Cardiac muscle cell (in vitro differentiated cells and primary cell): ENCODE measurements at regions not wholly inside any gene's neighbourhood (a gene's known extent, or its start where the extent isn't known, plus 50 kb on each side); places are given as distances from the start of the nearest gene placed in this dataset.

Source experiments
- DNase-seq, 2 donors: peaks; one replicate each; pipeline versions ENCODE4 v3.0.0 to v3.0.0-alpha.2; 2010 to 2017; ENCODE audit warnings: low read depth in 1 of 2, low spot score in 1 of 2
- H3K27ac ChIP-seq: fragments of 200-600 bp; sonication (generic); 2 replicates; pipeline ENCODE4 v1.5.1; 2016
- H3K27me3 ChIP-seq: fragments of 200-600 bp; sonication (generic); 2 replicates; pipeline ENCODE4 v1.6.0; 2016; ENCODE audit warnings: control low read depth
- H3K36me3 ChIP-seq: fragments of 200-600 bp; sonication (generic); 2 replicates; pipeline ENCODE4 v1.5.1; 2016; ENCODE audit warnings: control low read depth
- H3K4me1 ChIP-seq: fragments of 200-600 bp; sonication (generic); 2 replicates; pipeline ENCODE4 v1.8.1; 2017; ENCODE audit warnings: low read depth, mild to moderate bottlenecking, mixed run types
- H3K4me3 ChIP-seq: fragments of 200-600 bp; sonication (generic); 2 replicates; pipeline ENCODE4 v1.5.1; 2016; ENCODE audit warnings: mild to moderate bottlenecking
- H3K9me3 ChIP-seq: fragments of 200-600 bp; sonication (generic); 2 replicates; pipeline ENCODE4 v1.5.1; 2017; ENCODE audit warnings: low read depth, mild to moderate bottlenecking, control low read depth
- CTCF ChIP-seq: IDR thresholded peaks from 2 replicates; pipeline ENCODE4 v1.5.1; 2012; ENCODE audit warnings: low read depth, mild to moderate bottlenecking, low read length

GRCh38 chr18:56217406-56217805, 421.0 kb downstream of the TXNL1 start:
- Histone ChIP-seq H3K36me3 (no peaks in the 10 kb centered on the region), H3K4me3 (no peak overlapping the region), H3K9me3 (no peaks in the 10 kb centered on the region), H3K4me1 (no peaks in the 10 kb centered on the region), H3K27me3 (no peaks in the 10 kb centered on the region), H3K27ac (no peak overlapping the region)
- TF ChIP-seq CTCF: no peak
- no peak for DNase-seq

- TF ChIP-seq CTCF: no peak
- Histone ChIP-seq H3K27me3 (no peaks in the 10 kb centered on the region), H3K9me3 (no peaks in the 10 kb centered on the region), H3K36me3 (no peaks in the 10 kb centered on the region), H3K27ac (no peak overlapping the region), H3K4me3 (no peak overlapping the region), H3K4me1 (no peaks in the 10 kb centered on the region)
- DNase-seq: no peak
Observed at GRCh38 chr18:56214706-56215105, 423.7 kb downstream of the TXNL1 start.

GRCh38 chr18:56210520-56210919, 427.9 kb downstream of the TXNL1 start:
- H3K9me3 ChIP-seq: no peaks in the 10 kb centered on the region

GRCh38 chr18:56207989-56208388, 430.4 kb downstream of the TXNL1 start:
- Histone ChIP-seq H3K27me3 (no peaks in the 10 kb centered on the region), H3K9me3 (no peaks in the 10 kb centered on the region), H3K4me3 (no peak overlapping the region), H3K4me1 (no peaks in the 10 kb centered on the region), H3K27ac (no peak overlapping the region), H3K36me3 (no peaks in the 10 kb centered on the region)
- no peak for TF ChIP-seq CTCF
- DNase-seq: no peak

More at GRCh38 chr18:56210520-56210919, 427.9 kb downstream of the TXNL1 start:
- no peak overlapping the region for H3K4me3 ChIP-seq
- H3K4me1 ChIP-seq: no peaks in the 10 kb centered on the region
- DNase-seq: no peak
- TF ChIP-seq CTCF: no peak
- H3K27me3 ChIP-seq: no peaks in the 10 kb centered on the region
- H3K36me3 ChIP-seq: no peaks in the 10 kb centered on the region
- H3K27ac ChIP-seq: no peak overlapping the region

GRCh38 chr18:56204052-56204451, 434.3 kb downstream of the TXNL1 start:
- no peak overlapping the region for H3K4me3 ChIP-seq
- no peaks in the 10 kb centered on the region for H3K27me3 ChIP-seq
- DNase-seq: no peak
- no peak overlapping the region for H3K27ac ChIP-seq
- no peaks in the 10 kb centered on the region for H3K36me3 ChIP-seq
- no peaks in the 10 kb centered on the region for H3K4me1 ChIP-seq
- no peak for TF ChIP-seq CTCF
- no peaks in the 10 kb centered on the region for H3K9me3 ChIP-seq

- Histone ChIP-seq H3K9me3 (no peaks in the 10 kb centered on the region), H3K36me3 (no peaks in the 10 kb centered on the region)
Observed at GRCh38 chr18:56202678-56203077, 435.7 kb downstream of the TXNL1 start.

More at GRCh38 chr18:56202678-56203077, 435.7 kb downstream of the TXNL1 start:
- Histone ChIP-seq H3K4me3 (no peak overlapping the region), H3K27me3 (no peaks in the 10 kb centered on the region), H3K4me1 (no peaks in the 10 kb centered on the region), H3K27ac (no peak overlapping the region)
- no peak for DNase-seq
- no peak for TF ChIP-seq CTCF
